Spleen (tissue), 11 donors: ENCODE measurements at regions not wholly inside any gene's neighbourhood (a gene's known extent, or its start where the extent isn't known, plus 50 kb on each side); places are given as distances from the start of the nearest gene placed in this dataset.

Source experiments
- DNase-seq: peaks from one replicate; pipeline ENCODE4 v3.0.0-alpha.2; 2020
- H3K27ac ChIP-seq, 8 donors: fragments of 200-600 bp; sonication (generic) in 7 of 8; 1 replicate in 4 of 8; 2 replicates in 4 of 8; pipeline versions ENCODE4 v1.5.0 to v1.8.0; 2016 to 2021; ENCODE audit warnings: inconsistent platforms in 4 of 8, mild to moderate bottlenecking in 4 of 8, moderate library complexity in 1 of 8
- H3K27me3 ChIP-seq, 7 donors: fragments of 200-600 bp; sonication (generic) in 6 of 7; replicated peaks in 1 of 7; 1 replicate in 4 of 7; 2 replicates in 3 of 7; pipeline versions ENCODE4 v1.5.0 to v1.8.0; 2016 to 2021; ENCODE audit warnings: inconsistent platforms in 3 of 7, mild to moderate bottlenecking in 1 of 7
- H3K36me3 ChIP-seq, 6 donors: fragments of 200-600 bp; sonication (generic) in 5 of 6; 1 replicate in 4 of 6; 2 replicates in 2 of 6; pipeline versions ENCODE4 v1.5.0 to v1.8.0; 2016 to 2021; ENCODE audit warnings: inconsistent platforms in 2 of 6
- H3K4me1 ChIP-seq, 6 donors: fragments of 200-600 bp; sonication (generic) in 5 of 6; 1 replicate in 3 of 6; 2 replicates in 3 of 6; pipeline versions ENCODE4 v1.5.0 to v1.8.0; 2016 to 2021; ENCODE audit warnings: inconsistent platforms in 3 of 6
- H3K4me3 ChIP-seq, 8 donors: fragments of 200-600 bp; sonication (generic) in 7 of 8; 1 replicate in 4 of 8; 2 replicates in 4 of 8; pipeline versions ENCODE4 v1.5.0 to v1.8.0; 2016 to 2021; ENCODE audit warnings: inconsistent platforms in 4 of 8, mild to moderate bottlenecking in 4 of 8, moderate library complexity in 2 of 8
- H3K9me3 ChIP-seq, 8 donors: fragments of 200-600 bp; sonication (generic) in 7 of 8; 1 replicate in 4 of 8; 2 replicates in 4 of 8; pipeline versions ENCODE4 v1.5.0 to v1.8.0; 2016 to 2021; ENCODE audit warnings: inconsistent platforms in 4 of 8
- POLR2A ChIP-seq, 3 donors: fragments of 450-650 bp; IDR thresholded peaks; one replicate each; pipeline ENCODE4 v1.5.1; 2017; ENCODE audit warnings: antibody characterized with exemption in 3 of 3, mild to moderate bottlenecking in 1 of 3
- POLR2AphosphoS5 ChIP-seq, 3 donors: sonication (generic); formaldehyde crosslinking; IDR thresholded peaks; one replicate each; pipeline ENCODE4 v1.5.1; 2017; ENCODE audit warnings: antibody characterized with exemption in 3 of 3
- WGBS, 5 donors: extraction: QIAGEN DNeasy Blood & Tissue Kit in 3 of 5; methylation state at CpG; one replicate each; pipeline versions ENCODE4 v1.1.5 to v1.1.7; 2013 to 2018; 5-methylcytosine and 5-hydroxymethylcytosine counted together
- intact Hi-C: fragments of 100-400 bp; cut with DNase I; formaldehyde crosslinking; loops from one replicate; pipeline ENCODE4 v1.15.0; 2023; ENCODE audit warnings: low total_unique reads
- TF ChIP-seq, protein P1 (sequence below), 11 experiments: fragments of 200-600 bp in 7 of 11; fragments of 450-650 bp in 4 of 11; sonication (generic) in 4 of 11; IDR thresholded peaks in 8 of 11; conservative IDR thresholded peaks in 3 of 11; 1 replicate in 7 of 11; 2 replicates in 4 of 11; pipeline versions ENCODE4 v1.4.0 to v1.8.0; 2016 to 2021; ENCODE audit warnings: antibody characterized with exemption in 11 of 11, inconsistent platforms in 4 of 11, mild to moderate bottlenecking in 1 of 11
- donor health status: healthy with polysubstance abuse.
- donor health status: DM: no; HTN: no; CAD: no; lungs with moderate emphysema.
- donor health status: DM: no; HTN: no; CAD: no.
- donor health status: Bipolar disorder and iron deficiency.
- donor health status: healthy.
- donor health status: DM: no; HTN: no; CAD: no.
- donor health status: DM: yes; HTN: yes; CAD: no.

DNA sequence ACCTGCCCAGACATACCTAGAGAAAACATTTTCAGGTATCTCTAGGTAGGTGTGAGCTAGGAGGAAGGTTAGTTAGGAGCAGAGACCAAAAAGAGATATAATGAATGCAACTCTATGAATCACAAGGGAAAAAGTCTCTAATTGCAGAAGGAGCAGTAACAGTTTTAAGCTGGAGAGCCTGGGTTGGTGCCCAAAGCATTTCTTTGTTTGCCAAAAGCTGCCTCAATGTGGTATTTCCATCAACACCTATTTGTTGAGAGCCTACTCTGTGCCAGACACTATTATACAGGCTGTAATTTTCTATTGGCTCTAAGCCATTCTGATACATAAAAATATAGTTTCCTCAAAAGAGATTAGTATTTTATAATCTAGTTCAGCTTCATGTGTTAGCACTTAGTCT, 141.6 kb downstream of the UBE2E3 start:
- Histone ChIP-seq H3K27ac (no peak overlapping the region), H3K4me1 (peaks cover 0 to 31% (median 10%) of the 10 kb centered on the region in 6 donors), H3K9me3 (no peaks in the 10 kb centered on the region), H3K27me3 (no peaks in the 10 kb centered on the region), H3K4me3 (no peak overlapping the region), H3K36me3 (no peaks in the 10 kb centered on the region)
- TF ChIP-seq POLR2AphosphoS5 (IDR thresholded peaks at IDR 0.05) (no peak), POLR2A (IDR thresholded peaks at IDR 0.05) (no peak)
- TF ChIP-seq, protein P1, sequence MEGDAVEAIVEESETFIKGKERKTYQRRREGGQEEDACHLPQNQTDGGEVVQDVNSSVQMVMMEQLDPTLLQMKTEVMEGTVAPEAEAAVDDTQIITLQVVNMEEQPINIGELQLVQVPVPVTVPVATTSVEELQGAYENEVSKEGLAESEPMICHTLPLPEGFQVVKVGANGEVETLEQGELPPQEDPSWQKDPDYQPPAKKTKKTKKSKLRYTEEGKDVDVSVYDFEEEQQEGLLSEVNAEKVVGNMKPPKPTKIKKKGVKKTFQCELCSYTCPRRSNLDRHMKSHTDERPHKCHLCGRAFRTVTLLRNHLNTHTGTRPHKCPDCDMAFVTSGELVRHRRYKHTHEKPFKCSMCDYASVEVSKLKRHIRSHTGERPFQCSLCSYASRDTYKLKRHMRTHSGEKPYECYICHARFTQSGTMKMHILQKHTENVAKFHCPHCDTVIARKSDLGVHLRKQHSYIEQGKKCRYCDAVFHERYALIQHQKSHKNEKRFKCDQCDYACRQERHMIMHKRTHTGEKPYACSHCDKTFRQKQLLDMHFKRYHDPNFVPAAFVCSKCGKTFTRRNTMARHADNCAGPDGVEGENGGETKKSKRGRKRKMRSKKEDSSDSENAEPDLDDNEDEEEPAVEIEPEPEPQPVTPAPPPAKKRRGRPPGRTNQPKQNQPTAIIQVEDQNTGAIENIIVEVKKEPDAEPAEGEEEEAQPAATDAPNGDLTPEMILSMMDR (IDR thresholded peaks at IDR 0.05 in 8 of 11, conservative IDR thresholded peaks at IDR 0.05 in 3 of 11), result no peak
- no peak for DNase-seq
- intact Hi-C loops, result no loop called here

DNA sequence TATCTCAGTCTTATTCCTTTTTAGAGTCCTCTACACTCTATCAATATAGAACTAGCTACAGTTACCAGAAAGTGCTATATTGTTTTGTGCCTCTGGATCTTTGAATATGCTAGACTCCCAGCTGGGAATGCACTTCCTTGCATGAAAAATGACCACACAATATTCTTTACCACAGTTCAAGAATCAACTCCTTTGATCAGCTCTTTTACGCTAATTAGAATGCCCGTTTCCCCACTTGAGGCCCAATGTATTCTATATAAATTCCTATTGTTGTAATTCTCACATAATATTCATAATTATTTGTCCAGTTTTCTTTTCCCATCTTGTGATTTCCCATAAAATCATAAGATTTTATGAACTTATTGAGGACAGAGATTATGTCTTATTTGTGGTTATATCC, 142.2 kb downstream of the UBE2E3 start:
- TF ChIP-seq, protein P1 (IDR thresholded peaks at IDR 0.05 in 8 of 11, conservative IDR thresholded peaks at IDR 0.05 in 3 of 11), result no peak
- no peak for TF ChIP-seq POLR2AphosphoS5 (IDR thresholded peaks at IDR 0.05)
- TF ChIP-seq POLR2A (IDR thresholded peaks at IDR 0.05), result no peak
- Histone ChIP-seq H3K27ac (no peak overlapping the region), H3K9me3 (no peaks in the 10 kb centered on the region), H3K4me1 (peaks cover 0 to 31% (median 10%) of the 10 kb centered on the region in 6 donors), H3K36me3 (no peaks in the 10 kb centered on the region), H3K27me3 (no peaks in the 10 kb centered on the region), H3K4me3 (no peak overlapping the region)
- intact Hi-C loops, result no loop called here
- 73 to 100% (median 97%) methylated on average over 2 of the region's 2 CpGs for WGBS, 5 donors
- DNase-seq, result no peak

DNA sequence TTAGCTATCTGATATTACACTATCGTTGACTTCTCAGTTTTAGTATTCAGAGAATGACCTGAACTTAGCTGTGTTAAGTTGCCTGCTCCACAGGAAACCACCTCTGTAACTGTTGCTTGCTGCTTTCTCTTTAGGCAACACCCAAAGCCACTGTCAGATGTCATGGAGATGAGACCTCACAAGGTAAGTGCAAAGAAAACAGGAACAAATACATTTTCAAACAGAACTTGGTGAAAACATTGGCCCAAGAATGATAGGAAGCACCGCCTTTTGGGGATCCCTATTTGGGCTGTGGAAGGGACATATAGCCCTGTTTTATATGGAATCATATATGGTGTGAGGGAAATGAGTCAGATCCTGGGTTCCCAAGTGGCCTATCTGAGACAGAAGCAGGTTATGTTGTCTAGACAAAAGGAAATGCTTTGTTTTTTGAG, 143.4 kb downstream of the UBE2E3 start:
- Histone ChIP-seq H3K4me3 (peak overlapping the region in 1 of 8 donors; percentile 26), H3K36me3 (no peaks in the 10 kb centered on the region), H3K4me1 (peaks cover 0 to 36% (median 10%) of the 10 kb centered on the region in 6 donors), H3K9me3 (peaks cover 0 to 3% (median 0%) of the 10 kb centered on the region in 8 donors), H3K27ac (peak overlapping the region; percentile 11 to 84 (median 72)), H3K27me3 (no peaks in the 10 kb centered on the region)
- intact Hi-C loops, result no loop called here
- WGBS, 5 donors, result 30 to 55% (median 39%) methylated on average over 2 of the region's 2 CpGs
- TF ChIP-seq POLR2A (IDR thresholded peaks at IDR 0.05) (no peak), POLR2AphosphoS5 (IDR thresholded peaks at IDR 0.05) (peak in 1 of 3 donors; percentile 68)
- TF ChIP-seq, protein P1 (IDR thresholded peaks at IDR 0.05 in 8 of 11, conservative IDR thresholded peaks at IDR 0.05 in 3 of 11), result no peak
- DNase-seq, result no peak

DNA sequence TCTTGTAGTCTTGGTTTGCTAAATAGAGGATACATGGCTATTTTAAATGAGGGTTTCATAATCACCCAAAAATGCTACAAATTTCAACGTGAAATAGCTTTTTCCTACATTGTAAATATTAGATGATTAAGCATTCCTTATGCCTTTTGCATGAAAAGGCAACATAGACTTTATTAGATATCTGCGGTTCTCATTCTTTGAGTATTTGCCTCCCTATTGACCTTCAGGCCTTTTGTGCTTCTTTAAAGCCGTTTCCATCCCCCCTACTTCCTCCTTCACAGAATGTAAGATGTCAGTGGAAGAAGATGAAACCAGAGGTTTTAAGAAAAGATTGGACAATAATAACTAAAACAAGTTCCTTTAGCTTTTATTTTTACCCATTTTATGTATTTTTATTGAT, 144.1 kb downstream of the UBE2E3 start:
- H3K27me3 ChIP-seq, result no peaks in the 10 kb centered on the region
- peaks cover 0 to 36% (median 10%) of the 10 kb centered on the region in 6 donors for H3K4me1 ChIP-seq
- peak overlapping the region in 1 of 8 donors; percentile 26 for H3K4me3 ChIP-seq
- no peaks in the 10 kb centered on the region for H3K36me3 ChIP-seq
- peaks cover 0 to 3% (median 0%) of the 10 kb centered on the region in 8 donors for H3K9me3 ChIP-seq
- intact Hi-C loops, result no loop called here
- WGBS, 5 donors, result 38 to 60% (median 41%) methylated on average over 3 of the region's 3 CpGs
- peak overlapping the region; percentile 11 to 84 (median 72) for H3K27ac ChIP-seq
- no peak for DNase-seq
- TF ChIP-seq, protein P1 (IDR thresholded peaks at IDR 0.05 in 8 of 11, conservative IDR thresholded peaks at IDR 0.05 in 3 of 11), result no peak
- TF ChIP-seq POLR2AphosphoS5 (IDR thresholded peaks at IDR 0.05) (no peak), POLR2A (IDR thresholded peaks at IDR 0.05) (no peak)
